HG02884 (cell line): ENCODE measurements at regions not wholly inside any gene's neighbourhood (a gene's known extent, or its start where the extent isn't known, plus 50 kb on each side); places are given as distances from the start of the nearest gene placed in this dataset.
"Not testable (repeated sequence)": the region's sequence is repeated elsewhere in the genome, so short reads cannot be mapped to it uniquely, and the experiment has no call there.

Experiments
- ATAC-seq: cut with Tn5 transposase; IDR thresholded peaks from one replicate; pipeline ENCODE4 v1.9.1; 2021; ENCODE audit warnings: mild to moderate bottlenecking, moderate library complexity; ENCODE audit not compliant: unreplicated experiment

- ATAC-seq = no peak
Measured at GRCh38 chr3:87435926-87436620, 159.7 kb upstream of the POU1F1 start.

- not testable (repeated sequence) for ATAC-seq
Measured at GRCh38 chr3:87433445-87433844, 157.1 kb upstream of the POU1F1 start.

GRCh38 chr3:87426918-87427317, 150.5 kb upstream of the POU1F1 start:
- ATAC-seq = no peak

- no peak for ATAC-seq
Measured at GRCh38 chr3:87425056-87425455, 148.7 kb upstream of the POU1F1 start.

GRCh38 chr3:87423336-87423735, 147.0 kb upstream of the POU1F1 start:
- no peak for ATAC-seq

GRCh38 chr3:87422333-87422732, 145.9 kb upstream of the POU1F1 start:
- ATAC-seq = no peak

GRCh38 chr3:87420171-87420570, 143.8 kb upstream of the POU1F1 start:
- ATAC-seq = no peak

- ATAC-seq = no peak
Measured at GRCh38 chr3:87414271-87414670, 137.9 kb upstream of the POU1F1 start.

- no peak for ATAC-seq
Measured at GRCh38 chr3:87413814-87414213, 137.4 kb upstream of the POU1F1 start.

- no peak for ATAC-seq
Measured at GRCh38 chr3:87410110-87410509, 133.7 kb upstream of the POU1F1 start.

GRCh38 chr3:87398168-87398801, 121.9 kb upstream of the POU1F1 start:
- no peak for ATAC-seq

- ATAC-seq = no peak
Measured at GRCh38 chr3:87397211-87397610, 120.8 kb upstream of the POU1F1 start.

- ATAC-seq = no peak
Measured at GRCh38 chr3:87390821-87391220, 114.4 kb upstream of the POU1F1 start.

GRCh38 chr3:87390353-87390752, 114.0 kb upstream of the POU1F1 start:
- no peak for ATAC-seq

- ATAC-seq = no peak
Measured at GRCh38 chr3:87375231-87375682, 98.9 kb upstream of the POU1F1 start.

- no peak for ATAC-seq
Measured at GRCh38 chr3:87370007-87370406, 93.6 kb upstream of the POU1F1 start.

GRCh38 chr3:87367736-87368135, 91.4 kb upstream of the POU1F1 start:
- no peak for ATAC-seq

GRCh38 chr3:87363721-87364120, 87.3 kb upstream of the POU1F1 start:
- no peak for ATAC-seq

- no peak for ATAC-seq
Measured at GRCh38 chr3:87361956-87362355, 85.6 kb upstream of the POU1F1 start.

GRCh38 chr3:87361271-87361670, 84.9 kb upstream of the POU1F1 start:
- no peak for ATAC-seq

- no peak for ATAC-seq
Measured at GRCh38 chr3:87359826-87360225, 83.4 kb upstream of the POU1F1 start.

- no peak for ATAC-seq
Measured at GRCh38 chr3:87359025-87359424, 82.6 kb upstream of the POU1F1 start.

GRCh38 chr3:87358066-87358465, 81.7 kb upstream of the POU1F1 start:
- no peak for ATAC-seq
